ENCODE measurements at regions not wholly inside any gene's neighbourhood (a gene's known extent, or its start where the extent isn't known, plus 50 kb on each side); places are given as distances from the start of the nearest gene placed in this dataset.

GRCh38 chr12:61250303-61250702 lies 1009.9 kb upstream of the USP15 start (continued):
- TF ChIP-seq, protein P1, sequence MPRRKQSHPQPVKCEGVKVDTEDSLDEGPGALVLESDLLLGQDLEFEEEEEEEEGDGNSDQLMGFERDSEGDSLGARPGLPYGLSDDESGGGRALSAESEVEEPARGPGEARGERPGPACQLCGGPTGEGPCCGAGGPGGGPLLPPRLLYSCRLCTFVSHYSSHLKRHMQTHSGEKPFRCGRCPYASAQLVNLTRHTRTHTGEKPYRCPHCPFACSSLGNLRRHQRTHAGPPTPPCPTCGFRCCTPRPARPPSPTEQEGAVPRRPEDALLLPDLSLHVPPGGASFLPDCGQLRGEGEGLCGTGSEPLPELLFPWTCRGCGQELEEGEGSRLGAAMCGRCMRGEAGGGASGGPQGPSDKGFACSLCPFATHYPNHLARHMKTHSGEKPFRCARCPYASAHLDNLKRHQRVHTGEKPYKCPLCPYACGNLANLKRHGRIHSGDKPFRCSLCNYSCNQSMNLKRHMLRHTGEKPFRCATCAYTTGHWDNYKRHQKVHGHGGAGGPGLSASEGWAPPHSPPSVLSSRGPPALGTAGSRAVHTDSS (tag by site-specific recombination; IDR thresholded peaks at IDR 0.05), result no peak
- TF ChIP-seq BCL11B (tag by site-specific recombination; IDR thresholded peaks at IDR 0.05; ENCODE audit: low read depth) (no peak), ZNF248 (tag by site-specific recombination; IDR thresholded peaks at IDR 0.05) (no peak), ZSCAN23 (tag by site-specific recombination; IDR thresholded peaks at IDR 0.05) (no peak), ZBTB21 (tag by site-specific recombination; IDR thresholded peaks at IDR 0.05) (no peak), ZFP3 (tag by site-specific recombination; IDR thresholded peaks at IDR 0.05; ENCODE audit: low read depth) (no peak), ZFP37 (tag by site-specific recombination; IDR thresholded peaks at IDR 0.05) (no peak), ZNF202 (tag by site-specific recombination; IDR thresholded peaks at IDR 0.05; ENCODE audit: borderline replicate concordance) (no peak), PRDM2 (tag by site-specific recombination; IDR thresholded peaks at IDR 0.05; ENCODE audit: borderline replicate concordance) (no peak)

GRCh38 chr12:61251076-61251475 lies 1009.1 kb upstream of the USP15 start:
- CTCF ChIA-PET, result no interaction called here
- Histone ChIP-seq H3K36me3 (ENCODE audit: control insufficient read depth in 2 of 2, insufficient read depth in 1 of 2, low read length in 2 of 2) (no peaks in the 10 kb centered on the region), H3K27ac (ENCODE audit: extremely low read depth, low read depth, low read length) (no peak overlapping the region), H3K4me3 (ENCODE audit: low read depth, low read length) (no peak overlapping the region), H3K9me3 (ENCODE audit: control insufficient read depth, insufficient read depth, low read depth, low read length) (no peaks in the 10 kb centered on the region), H3K4me1 (ENCODE audit: control insufficient read depth, insufficient read depth, low read length) (no peaks in the 10 kb centered on the region)
- TF ChIP-seq KLF8 (tag by site-specific recombination; IDR thresholded peaks at IDR 0.05), result no peak
- no peak for TF ChIP-seq SP3 (tag by site-specific recombination; IDR thresholded peaks at IDR 0.05)
- no peak for TF ChIP-seq GLIS2 (tag by site-specific recombination; IDR thresholded peaks at IDR 0.05)
- TF ChIP-seq ZEB2 (tag by site-specific recombination; IDR thresholded peaks at IDR 0.05), result no peak
- TF ChIP-seq GLIS1 (tag by site-specific recombination; IDR thresholded peaks at IDR 0.05), result no peak
- no peak for TF ChIP-seq ZNF561 (tag by site-specific recombination; IDR thresholded peaks at IDR 0.05; ENCODE audit: borderline replicate concordance)
- TF ChIP-seq MEIS1 (CRISPR knock-in tag; IDR thresholded peaks at IDR 0.05; ENCODE audit: borderline replicate concordance), result no peak
- no peak for TF ChIP-seq ZNF837 (tag by site-specific recombination; IDR thresholded peaks at IDR 0.05)
- TF ChIP-seq ZNF660 (tag by site-specific recombination; IDR thresholded peaks at IDR 0.05), result no peak
- POLR2A ChIA-PET, result no interaction called here

DNA sequence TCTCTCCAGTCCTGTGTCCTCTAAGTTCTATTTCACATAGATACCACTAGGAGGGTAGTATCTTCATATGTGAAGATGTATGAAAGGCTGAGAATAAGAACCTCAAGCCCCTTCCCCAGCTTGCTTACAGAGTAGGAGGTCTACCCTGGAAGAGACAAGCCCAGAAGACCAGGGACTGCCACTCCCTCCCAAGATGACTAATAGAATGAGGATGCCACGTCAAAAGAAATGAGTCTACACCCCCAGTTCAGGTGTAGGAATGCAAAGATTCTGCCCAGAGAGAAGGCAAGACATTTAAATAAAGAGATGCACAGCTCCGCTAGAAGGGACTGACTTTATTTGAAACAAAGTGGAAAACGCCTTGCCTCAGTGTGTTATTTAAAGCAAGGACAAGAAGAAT lies 1006.0 kb upstream of the USP15 start:
- CTCF ChIA-PET, result no interaction called here
- Histone ChIP-seq H3K4me3 (ENCODE audit: low read depth, low read length) (no peak overlapping the region), H3K27ac (ENCODE audit: extremely low read depth, low read depth, low read length) (no peak overlapping the region), H3K9me3 (ENCODE audit: control insufficient read depth, insufficient read depth, low read depth, low read length) (no peaks in the 10 kb centered on the region), H3K36me3 (ENCODE audit: control insufficient read depth in 2 of 2, insufficient read depth in 1 of 2, low read length in 2 of 2) (no peaks in the 10 kb centered on the region), H3K4me1 (ENCODE audit: control insufficient read depth, insufficient read depth, low read length) (no peaks in the 10 kb centered on the region)
- POLR2A ChIA-PET, result no interaction called here
- no peak for TF ChIP-seq ZFP3 (tag by site-specific recombination; IDR thresholded peaks at IDR 0.05; ENCODE audit: low read depth)
- TF ChIP-seq GLIS2 (tag by site-specific recombination; IDR thresholded peaks at IDR 0.05), result no peak
- TF ChIP-seq, protein P1 (tag by site-specific recombination; IDR thresholded peaks at IDR 0.05), result no peak
- no peak for TF ChIP-seq KLF9 (tag by site-specific recombination; IDR thresholded peaks at IDR 0.05; ENCODE audit: low read depth)
- TF ChIP-seq YY1 (tag by site-specific recombination; IDR thresholded peaks at IDR 0.05), result no peak
- TF ChIP-seq ZBTB26 (tag by site-specific recombination; optimal IDR thresholded peaks at IDR 0.05), result no peak
- no peak for TF ChIP-seq ZNF350 (tag by site-specific recombination; IDR thresholded peaks at IDR 0.05)
- no peak for TF ChIP-seq GLI2 (tag by site-specific recombination; IDR thresholded peaks at IDR 0.05; ENCODE audit: borderline replicate concordance, low read depth)

All from HEK293 (cell line).